HFFc6 (cell line): ENCODE measurements at regions not wholly inside any gene's neighbourhood (a gene's known extent, or its start where the extent isn't known, plus 50 kb on each side); places are given as distances from the start of the nearest gene placed in this dataset.

ENCODE experiments used
- DNase-seq: peaks from one replicate; pipeline ENCODE4 v3.0.0-alpha.2; 2018
- H3K27ac Mint-ChIP-seq: 2 replicates; pipeline ENCODE4 v1.8.0; 2020; ENCODE audit warnings: mild to moderate bottlenecking, mixed read lengths
- H3K27me3 Mint-ChIP-seq: 2 replicates; pipeline ENCODE4 v1.8.0; 2021; ENCODE audit warnings: mild to moderate bottlenecking, moderate library complexity, mixed read lengths; ENCODE audit not compliant: insufficient read depth
- H3K36me3 Mint-ChIP-seq: 2 replicates; pipeline ENCODE4 v1.8.0; 2021; ENCODE audit warnings: low read depth, mixed read lengths
- H3K4me1 Mint-ChIP-seq: 2 replicates; pipeline ENCODE4 v1.8.0; 2020; ENCODE audit warnings: low read depth, mixed read lengths
- H3K4me3 Mint-ChIP-seq: 2 replicates; pipeline ENCODE4 v1.8.0; 2020; ENCODE audit warnings: mild to moderate bottlenecking, moderate library complexity, mixed read lengths
- H3K9me3 Mint-ChIP-seq: 2 replicates; pipeline ENCODE4 v1.8.0; 2020; ENCODE audit warnings: mild to moderate bottlenecking, mixed read lengths
- CTCF ChIP-seq: fragments of 200-600 bp; sonication (generic); IDR thresholded peaks from 2 replicates; pipeline ENCODE4 v1.5.0; 2021; ENCODE audit warnings: antibody characterized with exemption, mild to moderate bottlenecking

DNA sequence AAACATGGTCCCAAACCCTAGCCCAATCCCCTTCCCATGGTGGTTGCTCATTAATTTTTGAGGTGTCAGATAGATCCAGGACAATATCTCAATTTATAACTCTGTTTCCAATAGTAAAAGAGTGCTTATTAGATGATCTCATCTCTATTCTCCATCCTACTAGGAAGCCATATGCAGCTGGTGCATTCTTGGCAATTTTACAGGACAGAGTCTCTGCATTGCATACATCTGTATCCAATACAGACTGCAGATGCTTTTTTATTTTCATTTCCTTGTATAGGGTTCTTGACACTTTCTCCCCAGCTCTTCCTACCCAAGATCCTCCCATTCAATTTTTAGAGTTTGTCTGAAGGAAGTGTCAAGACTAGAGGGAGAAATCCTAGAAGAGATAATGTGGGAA lies 194.8 kb upstream of the DPH6 start:
- H3K27ac Mint-ChIP-seq: no peak overlapping the region
- no peak overlapping the region for H3K4me3 Mint-ChIP-seq
- peaks cover 9% of the 10 kb centered on the region; the same call in 1 of the 2 replicates for H3K36me3 Mint-ChIP-seq
- no peaks in the 10 kb centered on the region for H3K9me3 Mint-ChIP-seq
- no peaks in the 10 kb centered on the region for H3K27me3 Mint-ChIP-seq
- no peak for TF ChIP-seq CTCF
- DNase-seq: peak; percentile 34
- H3K4me1 Mint-ChIP-seq: peaks cover 38% of the 10 kb centered on the region

- Mint-ChIP-seq H3K27me3 (no peaks in the 10 kb centered on the region), H3K4me1 (peaks cover 44% of the 10 kb centered on the region), H3K9me3 (no peaks in the 10 kb centered on the region), H3K4me3 (no peak overlapping the region), H3K36me3 (peaks cover 9% of the 10 kb centered on the region; the same call in 1 of the 2 replicates), H3K27ac (no peak overlapping the region)
- no peak for DNase-seq
- TF ChIP-seq CTCF: no peak
These were observed 195.4 kb upstream of the DPH6 start for GRCh38 chr15:35741395-35741794.

GRCh38 chr15:35741881-35742280 lies 195.9 kb upstream of the DPH6 start:
- H3K27me3 Mint-ChIP-seq: no peaks in the 10 kb centered on the region

DNA sequence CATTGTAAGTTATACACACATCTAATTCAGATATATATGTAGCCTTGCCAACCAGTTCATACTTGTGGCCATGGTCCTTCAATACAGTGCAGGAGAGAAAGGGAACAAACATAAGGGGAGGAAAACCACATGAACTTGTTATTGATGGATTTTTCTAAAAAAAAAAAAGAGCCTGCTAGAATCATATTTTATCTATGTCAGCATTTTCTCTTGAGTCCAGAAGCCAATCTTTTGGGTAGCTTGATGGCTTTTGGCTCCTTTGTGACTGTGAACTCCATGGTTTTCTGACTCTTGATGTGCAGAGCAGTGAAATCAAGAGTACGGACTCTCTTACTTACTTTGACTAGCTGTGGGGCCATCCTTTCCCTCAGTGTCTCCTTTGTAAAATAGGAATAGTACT lies 197.4 kb upstream of the DPH6 start:
- no peak for TF ChIP-seq CTCF
- Mint-ChIP-seq H3K27ac (no peak overlapping the region), H3K4me1 (peaks cover 28% of the 10 kb centered on the region), H3K36me3 (peaks cover 1% of the 10 kb centered on the region; the same call in 1 of the 2 replicates), H3K9me3 (no peaks in the 10 kb centered on the region), H3K27me3 (no peaks in the 10 kb centered on the region), H3K4me3 (no peak overlapping the region)
- DNase-seq: no peak

More at GRCh38 chr15:35741881-35742280, 195.9 kb upstream of the DPH6 start:
- H3K9me3 Mint-ChIP-seq: no peaks in the 10 kb centered on the region
- no peak overlapping the region for H3K27ac Mint-ChIP-seq
- H3K4me3 Mint-ChIP-seq: no peak overlapping the region
- peaks cover 43% of the 10 kb centered on the region for H3K4me1 Mint-ChIP-seq
- H3K36me3 Mint-ChIP-seq: peaks cover 9% of the 10 kb centered on the region; the same call in 1 of the 2 replicates
- no peak for TF ChIP-seq CTCF
- DNase-seq: no peak

DNA sequence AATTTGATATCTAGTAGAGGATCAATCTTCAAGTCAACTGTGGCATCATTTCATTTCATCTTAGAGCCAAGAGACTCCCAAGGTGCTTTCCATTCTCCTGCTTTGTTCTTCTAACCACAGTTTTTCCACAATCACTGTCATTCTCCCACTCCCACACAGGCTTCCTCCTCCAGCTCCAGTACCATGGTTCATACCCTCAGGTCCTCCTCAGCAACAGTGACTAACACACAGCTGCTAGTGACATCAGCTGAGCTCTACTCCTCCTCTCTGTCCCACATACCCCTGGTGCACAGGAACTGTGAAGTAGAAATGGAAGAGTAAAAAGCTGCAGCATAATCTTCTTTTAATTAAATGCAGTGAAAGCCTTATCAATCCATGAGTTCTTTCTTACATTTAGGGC lies 200.2 kb upstream of the DPH6 start:
- no peak for DNase-seq
- Mint-ChIP-seq H3K36me3 (no peaks in the 10 kb centered on the region), H3K9me3 (no peaks in the 10 kb centered on the region), H3K4me1 (peaks cover 14% of the 10 kb centered on the region), H3K27ac (no peak overlapping the region), H3K27me3 (no peaks in the 10 kb centered on the region), H3K4me3 (no peak overlapping the region)
- TF ChIP-seq CTCF: no peak

- Mint-ChIP-seq H3K4me3 (no peak overlapping the region), H3K27ac (no peak overlapping the region), H3K4me1 (peaks cover 22% of the 10 kb centered on the region), H3K36me3 (no peaks in the 10 kb centered on the region), H3K27me3 (no peaks in the 10 kb centered on the region), H3K9me3 (no peaks in the 10 kb centered on the region)
- TF ChIP-seq CTCF: no peak
- DNase-seq: no peak
These were observed 202.1 kb upstream of the DPH6 start for GRCh38 chr15:35748105-35748504.
